ENCODE measurements at regions not wholly inside any gene's neighbourhood (a gene's known extent, or its start where the extent isn't known, plus 50 kb on each side); places are given as distances from the start of the nearest gene placed in this dataset.

DNA sequence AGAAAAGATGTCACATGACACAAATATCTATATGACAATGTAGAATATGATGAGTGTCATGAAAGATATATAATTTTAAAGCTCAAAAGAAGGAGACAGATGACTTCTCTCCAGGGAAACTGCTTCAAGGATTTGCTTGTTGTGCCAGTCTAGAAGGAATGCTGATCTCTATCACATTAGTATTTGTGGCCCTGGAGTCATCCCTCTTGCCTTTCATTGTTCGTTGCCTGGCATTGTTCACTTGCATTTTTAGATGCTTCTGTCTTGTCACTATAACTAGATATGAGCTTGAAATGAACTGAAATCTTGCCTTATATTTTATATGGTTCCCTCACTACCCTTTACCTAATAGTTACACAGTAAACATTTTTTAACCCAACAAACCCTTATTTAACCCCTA, 207.5 kb downstream of the ZNF608 start:
- TF ChIP-seq ZNF426 (tag by site-specific recombination; IDR thresholded peaks at IDR 0.05) (no peak), ZXDB (tag by site-specific recombination; IDR thresholded peaks at IDR 0.05) (no peak), ZNF350 (tag by site-specific recombination; IDR thresholded peaks at IDR 0.05) (no peak), ZNF707 (tag by site-specific recombination; IDR thresholded peaks at IDR 0.05) (no peak), ZNF274 (IDR thresholded peaks at IDR 0.05; ENCODE audit: low read length) (no peak), ZNF274 (tag by site-specific recombination; IDR thresholded peaks at IDR 0.05; ENCODE audit: borderline replicate concordance) (no peak), YY1 (tag by site-specific recombination; IDR thresholded peaks at IDR 0.05) (no peak), PRDM1 (tag by site-specific recombination; IDR thresholded peaks at IDR 0.05) (no peak)
- TF ChIP-seq, protein P1, sequence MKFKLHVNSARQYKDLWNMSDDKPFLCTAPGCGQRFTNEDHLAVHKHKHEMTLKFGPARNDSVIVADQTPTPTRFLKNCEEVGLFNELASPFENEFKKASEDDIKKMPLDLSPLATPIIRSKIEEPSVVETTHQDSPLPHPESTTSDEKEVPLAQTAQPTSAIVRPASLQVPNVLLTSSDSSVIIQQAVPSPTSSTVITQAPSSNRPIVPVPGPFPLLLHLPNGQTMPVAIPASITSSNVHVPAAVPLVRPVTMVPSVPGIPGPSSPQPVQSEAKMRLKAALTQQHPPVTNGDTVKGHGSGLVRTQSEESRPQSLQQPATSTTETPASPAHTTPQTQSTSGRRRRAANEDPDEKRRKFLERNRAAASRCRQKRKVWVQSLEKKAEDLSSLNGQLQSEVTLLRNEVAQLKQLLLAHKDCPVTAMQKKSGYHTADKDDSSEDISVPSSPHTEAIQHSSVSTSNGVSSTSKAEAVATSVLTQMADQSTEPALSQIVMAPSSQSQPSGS (tag by site-specific recombination; IDR thresholded peaks at IDR 0.05; ENCODE audit: low read depth) = no peak
- TF ChIP-seq, protein P2, sequence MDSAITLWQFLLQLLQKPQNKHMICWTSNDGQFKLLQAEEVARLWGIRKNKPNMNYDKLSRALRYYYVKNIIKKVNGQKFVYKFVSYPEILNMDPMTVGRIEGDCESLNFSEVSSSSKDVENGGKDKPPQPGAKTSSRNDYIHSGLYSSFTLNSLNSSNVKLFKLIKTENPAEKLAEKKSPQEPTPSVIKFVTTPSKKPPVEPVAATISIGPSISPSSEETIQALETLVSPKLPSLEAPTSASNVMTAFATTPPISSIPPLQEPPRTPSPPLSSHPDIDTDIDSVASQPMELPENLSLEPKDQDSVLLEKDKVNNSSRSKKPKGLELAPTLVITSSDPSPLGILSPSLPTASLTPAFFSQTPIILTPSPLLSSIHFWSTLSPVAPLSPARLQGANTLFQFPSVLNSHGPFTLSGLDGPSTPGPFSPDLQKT (IDR thresholded peaks at IDR 0.05; ENCODE audit: borderline replicate concordance, low read depth, low read length) = no peak
- TF ChIP-seq, protein P3, sequence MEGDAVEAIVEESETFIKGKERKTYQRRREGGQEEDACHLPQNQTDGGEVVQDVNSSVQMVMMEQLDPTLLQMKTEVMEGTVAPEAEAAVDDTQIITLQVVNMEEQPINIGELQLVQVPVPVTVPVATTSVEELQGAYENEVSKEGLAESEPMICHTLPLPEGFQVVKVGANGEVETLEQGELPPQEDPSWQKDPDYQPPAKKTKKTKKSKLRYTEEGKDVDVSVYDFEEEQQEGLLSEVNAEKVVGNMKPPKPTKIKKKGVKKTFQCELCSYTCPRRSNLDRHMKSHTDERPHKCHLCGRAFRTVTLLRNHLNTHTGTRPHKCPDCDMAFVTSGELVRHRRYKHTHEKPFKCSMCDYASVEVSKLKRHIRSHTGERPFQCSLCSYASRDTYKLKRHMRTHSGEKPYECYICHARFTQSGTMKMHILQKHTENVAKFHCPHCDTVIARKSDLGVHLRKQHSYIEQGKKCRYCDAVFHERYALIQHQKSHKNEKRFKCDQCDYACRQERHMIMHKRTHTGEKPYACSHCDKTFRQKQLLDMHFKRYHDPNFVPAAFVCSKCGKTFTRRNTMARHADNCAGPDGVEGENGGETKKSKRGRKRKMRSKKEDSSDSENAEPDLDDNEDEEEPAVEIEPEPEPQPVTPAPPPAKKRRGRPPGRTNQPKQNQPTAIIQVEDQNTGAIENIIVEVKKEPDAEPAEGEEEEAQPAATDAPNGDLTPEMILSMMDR (tag by site-specific recombination; IDR thresholded peaks at IDR 0.05) = no peak
- TF ChIP-seq, protein P4, sequence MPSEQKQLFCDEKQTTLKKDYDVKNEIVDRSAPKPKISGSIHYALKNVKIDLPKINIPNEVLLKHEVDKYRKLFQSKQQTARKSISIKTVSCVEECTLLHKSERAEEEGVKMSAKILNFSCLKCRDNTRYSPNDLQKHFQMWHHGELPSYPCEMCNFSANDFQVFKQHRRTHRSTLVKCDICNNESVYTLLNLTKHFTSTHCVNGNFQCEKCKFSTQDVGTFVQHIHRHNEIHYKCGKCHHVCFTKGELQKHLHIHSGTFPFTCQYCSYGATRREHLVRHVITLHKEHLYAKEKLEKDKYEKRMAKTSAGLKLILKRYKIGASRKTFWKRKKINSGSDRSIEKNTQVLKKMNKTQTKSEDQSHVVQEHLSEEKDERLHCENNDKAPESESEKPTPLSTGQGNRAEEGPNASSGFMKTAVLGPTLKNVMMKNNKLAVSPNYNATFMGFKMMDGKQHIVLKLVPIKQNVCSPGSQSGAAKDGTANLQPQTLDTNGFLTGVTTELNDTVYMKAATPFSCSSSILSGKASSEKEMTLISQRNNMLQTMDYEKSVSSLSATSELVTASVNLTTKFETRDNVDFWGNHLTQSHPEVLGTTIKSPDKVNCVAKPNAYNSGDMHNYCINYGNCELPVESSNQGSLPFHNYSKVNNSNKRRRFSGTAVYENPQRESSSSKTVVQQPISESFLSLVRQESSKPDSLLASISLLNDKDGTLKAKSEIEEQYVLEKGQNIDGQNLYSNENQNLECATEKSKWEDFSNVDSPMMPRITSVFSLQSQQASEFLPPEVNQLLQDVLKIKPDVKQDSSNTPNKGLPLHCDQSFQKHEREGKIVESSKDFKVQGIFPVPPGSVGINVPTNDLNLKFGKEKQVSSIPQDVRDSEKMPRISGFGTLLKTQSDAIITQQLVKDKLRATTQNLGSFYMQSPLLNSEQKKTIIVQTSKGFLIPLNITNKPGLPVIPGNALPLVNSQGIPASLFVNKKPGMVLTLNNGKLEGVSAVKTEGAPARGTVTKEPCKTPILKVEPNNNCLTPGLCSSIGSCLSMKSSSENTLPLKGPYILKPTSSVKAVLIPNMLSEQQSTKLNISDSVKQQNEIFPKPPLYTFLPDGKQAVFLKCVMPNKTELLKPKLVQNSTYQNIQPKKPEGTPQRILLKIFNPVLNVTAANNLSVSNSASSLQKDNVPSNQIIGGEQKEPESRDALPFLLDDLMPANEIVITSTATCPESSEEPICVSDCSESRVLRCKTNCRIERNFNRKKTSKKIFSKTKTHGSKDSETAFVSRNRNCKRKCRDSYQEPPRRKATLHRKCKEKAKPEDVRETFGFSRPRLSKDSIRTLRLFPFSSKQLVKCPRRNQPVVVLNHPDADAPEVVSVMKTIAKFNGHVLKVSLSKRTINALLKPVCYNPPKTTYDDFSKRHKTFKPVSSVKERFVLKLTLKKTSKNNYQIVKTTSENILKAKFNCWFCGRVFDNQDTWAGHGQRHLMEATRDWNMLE (tag by site-specific recombination; conservative IDR thresholded peaks at IDR 0.05; ENCODE audit: low read depth) = no peak
- TF ChIP-seq, protein P5, sequence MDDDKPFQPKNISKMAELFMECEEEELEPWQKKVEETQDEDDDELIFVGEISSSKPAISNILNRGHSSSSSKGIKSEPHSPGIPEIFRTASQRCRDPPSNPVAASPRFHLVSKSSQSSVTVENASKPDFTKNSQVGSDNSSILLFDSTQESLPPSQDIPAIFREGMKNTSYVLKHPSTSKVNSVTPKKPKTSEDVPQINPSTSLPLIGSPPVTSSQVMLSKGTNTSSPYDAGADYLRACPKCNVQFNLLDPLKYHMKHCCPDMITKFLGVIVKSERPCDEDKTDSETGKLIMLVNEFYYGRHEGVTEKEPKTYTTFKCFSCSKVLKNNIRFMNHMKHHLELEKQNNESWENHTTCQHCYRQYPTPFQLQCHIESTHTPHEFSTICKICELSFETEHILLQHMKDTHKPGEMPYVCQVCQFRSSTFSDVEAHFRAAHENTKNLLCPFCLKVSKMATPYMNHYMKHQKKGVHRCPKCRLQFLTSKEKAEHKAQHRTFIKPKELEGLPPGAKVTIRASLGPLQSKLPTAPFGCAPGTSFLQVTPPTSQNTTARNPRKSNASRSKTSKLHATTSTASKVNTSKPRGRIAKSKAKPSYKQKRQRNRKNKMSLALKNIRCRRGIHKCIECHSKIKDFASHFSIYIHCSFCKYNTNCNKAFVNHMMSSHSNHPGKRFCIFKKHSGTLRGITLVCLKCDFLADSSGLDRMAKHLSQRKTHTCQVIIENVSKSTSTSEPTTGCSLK (tag by site-specific recombination; IDR thresholded peaks at IDR 0.05) = no peak
- TF ChIP-seq, protein P6, sequence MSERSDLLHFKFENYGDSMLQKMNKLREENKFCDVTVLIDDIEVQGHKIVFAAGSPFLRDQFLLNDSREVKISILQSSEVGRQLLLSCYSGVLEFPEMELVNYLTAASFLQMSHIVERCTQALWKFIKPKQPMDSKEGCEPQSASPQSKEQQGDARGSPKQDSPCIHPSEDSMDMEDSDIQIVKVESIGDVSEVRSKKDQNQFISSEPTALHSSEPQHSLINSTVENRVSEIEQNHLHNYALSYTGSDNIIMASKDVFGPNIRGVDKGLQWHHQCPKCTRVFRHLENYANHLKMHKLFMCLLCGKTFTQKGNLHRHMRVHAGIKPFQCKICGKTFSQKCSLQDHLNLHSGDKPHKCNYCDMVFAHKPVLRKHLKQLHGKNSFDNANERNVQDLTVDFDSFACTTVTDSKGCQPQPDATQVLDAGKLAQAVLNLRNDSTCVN (tag by site-specific recombination; optimal IDR thresholded peaks at IDR 0.05) = no peak

Data from HEK293 (cell line).